Midbrain (tissue), 1 donor: ENCODE measurements at regions not wholly inside any gene's neighbourhood (a gene's known extent, or its start where the extent isn't known, plus 50 kb on each side); places are given as distances from the start of the nearest gene placed in this dataset.

Source experiments
- DNase-seq: peaks from one replicate; lab custom pipeline; 2025; lab: John Stamatoyannopoulos, UW

DNA sequence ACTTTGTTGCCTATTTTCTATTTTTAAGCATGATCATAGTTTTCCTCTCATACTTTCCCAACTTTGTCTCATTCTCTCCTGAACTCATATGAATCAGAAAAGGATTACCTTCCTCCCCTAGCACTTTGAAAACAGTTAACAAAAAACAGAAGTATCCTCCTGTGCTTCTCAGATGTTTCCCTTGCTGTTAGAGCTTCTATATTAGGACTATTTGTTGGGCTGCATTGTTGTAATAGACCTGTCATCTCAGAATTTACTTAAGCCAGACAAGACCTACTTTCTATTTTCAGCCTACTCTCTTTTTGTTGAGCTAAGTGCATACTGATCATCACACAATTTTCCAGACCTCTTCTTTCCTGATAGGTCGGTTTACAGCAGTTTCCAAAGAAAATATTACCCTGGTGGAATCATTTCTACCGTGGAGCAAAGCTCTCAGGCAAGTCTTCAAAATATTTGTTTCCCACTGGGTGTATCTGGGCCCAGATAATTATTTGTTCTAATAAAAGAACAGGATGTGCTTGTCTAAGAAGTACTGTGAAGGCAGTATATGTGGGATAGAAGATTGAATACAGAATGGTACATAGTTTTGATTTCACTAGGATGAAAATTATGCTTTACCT, 411.9 kb upstream of the KLF6 start:
- DNase-seq: no peak

DNA sequence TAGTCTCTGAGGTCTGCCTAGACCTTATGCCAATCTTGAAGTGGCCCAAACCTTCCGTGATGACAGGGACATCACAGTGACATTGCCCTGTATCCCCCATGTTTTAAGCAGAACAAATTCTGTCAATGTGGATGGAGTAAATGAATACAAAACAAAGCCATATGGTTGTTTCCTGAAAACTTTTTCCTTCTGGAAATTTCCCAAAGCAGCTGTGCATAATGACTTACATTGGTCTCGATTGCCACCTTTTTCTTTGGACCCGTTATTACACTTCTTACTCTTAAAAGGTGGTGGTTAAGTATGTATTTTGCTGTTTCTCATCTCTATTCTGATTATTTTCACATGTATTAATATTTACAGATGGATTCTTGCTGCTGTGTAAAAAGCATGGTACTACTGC, 411.2 kb upstream of the KLF6 start:
- DNase-seq: no peak

GRCh38 chr10:4195213-4195612, 410.2 kb upstream of the KLF6 start:
- no peak for DNase-seq

GRCh38 chr10:4194231-4194630, 409.2 kb upstream of the KLF6 start:
- DNase-seq: no peak

DNA sequence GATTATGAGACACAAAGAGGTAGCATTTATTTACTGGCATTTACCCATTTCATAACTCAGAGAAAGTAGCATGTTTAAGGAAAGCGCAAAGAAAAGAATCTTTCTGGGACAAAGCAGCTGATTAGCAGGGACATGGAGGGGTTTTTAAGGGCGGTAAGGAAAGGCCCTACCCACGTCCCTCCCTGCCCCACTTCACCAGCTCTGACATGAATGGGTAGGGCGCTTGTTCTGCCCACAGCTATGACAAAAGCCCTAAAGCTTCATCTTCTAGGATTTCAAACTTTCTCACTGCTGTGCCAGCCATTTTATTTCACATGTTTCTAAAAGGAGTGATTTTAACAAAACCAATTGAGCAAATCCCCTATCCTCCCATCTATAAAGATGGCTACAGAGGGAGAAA, 406.9 kb upstream of the KLF6 start:
- no peak for DNase-seq

GRCh38 chr10:4191354-4191753, 406.3 kb upstream of the KLF6 start:
- DNase-seq: no peak

- DNase-seq: no peak
These were observed 405.9 kb upstream of the KLF6 start for GRCh38 chr10:4190876-4191275.

DNA sequence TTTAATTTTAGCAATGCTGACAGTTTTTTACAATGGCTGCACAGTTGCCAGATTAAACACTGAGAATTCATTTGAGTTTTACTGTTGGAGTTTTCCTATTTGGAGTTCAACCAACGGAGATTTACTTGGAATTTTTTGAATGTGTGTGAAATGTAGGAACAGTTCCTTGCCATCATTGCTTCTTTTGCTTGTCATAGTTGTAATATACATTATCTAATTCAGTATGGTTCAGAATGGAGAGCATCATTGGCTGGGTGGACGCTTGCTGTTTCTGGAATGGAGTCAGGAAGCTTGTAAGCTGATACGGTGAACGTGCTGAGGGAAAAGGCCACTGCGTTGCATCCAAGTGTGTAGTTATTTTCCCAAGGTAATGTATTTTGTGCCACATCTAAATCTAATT, 404.3 kb upstream of the KLF6 start:
- DNase-seq: no peak

DNA sequence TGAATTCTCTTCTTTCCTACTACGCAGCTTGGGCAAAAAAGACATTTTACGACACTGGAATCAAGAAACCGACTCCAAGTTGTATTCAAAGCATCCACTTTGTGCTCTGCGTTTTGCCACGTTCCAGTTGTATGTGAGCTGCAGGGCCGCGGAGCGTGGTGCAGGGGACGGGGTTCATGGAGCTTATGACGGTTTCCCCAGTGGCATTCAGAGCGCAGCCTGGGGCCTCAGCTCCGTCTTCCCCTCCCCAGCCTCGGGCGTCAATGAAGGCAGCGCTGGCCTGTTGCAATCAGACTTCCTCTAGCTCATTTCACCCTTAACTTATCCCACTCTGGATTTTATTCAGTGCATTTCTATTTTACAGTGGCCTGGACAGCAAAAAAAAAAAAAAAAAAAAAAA, 403.4 kb upstream of the KLF6 start:
- DNase-seq: no peak

- no peak for DNase-seq
These were observed 402.0 kb upstream of the KLF6 start for GRCh38 chr10:4186849-4187540.

- no peak for DNase-seq
These were observed 398.8 kb upstream of the KLF6 start for GRCh38 chr10:4183761-4184261.

DNA sequence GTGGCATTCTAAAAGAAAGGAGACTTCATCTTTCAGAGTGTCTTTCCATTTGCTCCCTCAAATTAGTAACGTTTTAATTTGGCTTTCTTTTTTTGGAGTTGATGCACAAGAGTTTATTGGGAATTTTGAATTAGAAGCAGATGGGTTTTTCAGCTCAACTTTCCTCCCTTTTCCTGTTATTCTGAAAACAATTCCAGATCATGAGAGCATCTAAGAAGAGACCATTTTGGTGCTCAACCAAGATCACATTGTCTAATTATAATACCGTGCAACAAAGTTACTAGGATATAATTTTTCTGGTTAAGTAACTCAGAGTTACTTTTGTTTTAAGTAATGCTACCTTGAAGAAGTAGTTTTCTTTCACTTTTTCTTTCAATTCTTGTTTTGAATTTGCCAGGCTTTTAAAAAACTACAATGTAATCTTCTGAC, 396.6 kb upstream of the KLF6 start:
- DNase-seq: no peak

DNA sequence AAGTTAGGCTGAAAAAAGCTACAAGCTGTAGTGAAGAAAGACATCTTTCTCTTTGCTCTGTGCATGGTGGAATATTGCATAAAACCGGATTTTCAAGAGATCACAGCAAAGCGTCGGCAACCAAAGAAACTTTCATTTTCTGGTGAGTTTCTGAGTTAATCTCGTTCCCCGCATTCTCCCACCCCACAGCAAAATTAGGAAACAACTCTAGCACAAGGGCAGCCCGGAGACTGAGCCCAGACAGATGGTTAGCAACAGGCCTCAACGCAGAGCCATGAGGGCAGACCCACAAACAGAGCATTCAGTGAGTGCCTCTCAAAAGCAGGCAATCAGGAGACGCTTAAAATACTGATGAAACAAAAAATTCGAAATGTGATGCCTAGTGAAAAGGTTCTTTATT, 396.1 kb upstream of the KLF6 start:
- no peak for DNase-seq

DNA sequence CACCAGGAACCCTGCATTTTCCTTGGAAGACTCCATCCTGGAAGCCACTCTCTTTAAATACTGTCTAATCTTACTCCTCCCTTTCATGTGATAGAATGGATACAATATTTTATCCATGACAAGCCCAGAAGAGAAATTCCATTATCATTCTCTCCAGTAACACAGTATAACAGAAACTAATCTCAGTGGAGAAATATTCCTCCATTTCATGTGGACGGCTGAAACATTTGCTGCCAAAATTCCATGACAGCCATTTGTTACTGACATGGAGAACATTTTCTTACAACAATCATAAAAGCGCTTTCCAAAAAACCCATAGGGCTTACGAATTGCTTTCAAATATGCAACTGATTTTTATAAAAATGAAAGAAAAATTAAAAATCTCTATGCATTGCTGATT, 392.8 kb upstream of the KLF6 start:
- no peak for DNase-seq

DNA sequence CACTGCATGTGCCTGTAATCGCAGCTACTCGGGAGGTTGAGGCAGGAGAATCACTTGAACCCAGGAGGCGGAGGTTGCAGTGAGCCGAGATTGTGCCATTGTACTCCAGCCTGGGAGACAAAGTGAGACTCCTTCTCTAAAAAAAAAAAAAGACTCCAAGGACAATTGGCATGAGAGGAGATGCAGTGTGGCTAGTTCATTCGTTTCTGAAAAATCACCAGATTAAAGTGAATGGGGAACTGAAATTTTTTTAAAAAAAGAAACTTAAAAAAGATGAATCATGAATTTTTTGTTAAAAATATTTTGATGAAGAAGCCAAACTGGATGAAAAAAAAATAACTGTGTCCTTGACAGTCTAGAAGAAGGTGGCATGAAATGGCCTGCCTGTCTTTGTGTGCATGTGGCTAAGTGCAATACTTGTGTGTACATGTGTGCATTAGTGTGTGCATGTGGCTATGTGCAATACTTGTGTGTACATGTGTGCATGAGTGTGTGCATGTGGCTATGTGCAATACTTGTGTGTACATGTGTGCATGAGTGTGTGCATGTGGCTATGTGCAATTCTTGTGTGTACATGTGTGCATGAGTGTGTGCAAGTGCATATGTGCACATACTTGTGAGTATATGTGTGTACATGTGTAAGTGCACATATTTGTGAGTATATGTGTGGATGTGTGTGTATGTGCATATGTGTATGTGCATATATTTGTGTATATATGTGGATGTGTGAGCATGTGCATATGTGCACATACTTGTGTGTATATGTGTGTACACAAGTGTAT, 391.7 kb upstream of the KLF6 start:
- no peak for DNase-seq

DNA sequence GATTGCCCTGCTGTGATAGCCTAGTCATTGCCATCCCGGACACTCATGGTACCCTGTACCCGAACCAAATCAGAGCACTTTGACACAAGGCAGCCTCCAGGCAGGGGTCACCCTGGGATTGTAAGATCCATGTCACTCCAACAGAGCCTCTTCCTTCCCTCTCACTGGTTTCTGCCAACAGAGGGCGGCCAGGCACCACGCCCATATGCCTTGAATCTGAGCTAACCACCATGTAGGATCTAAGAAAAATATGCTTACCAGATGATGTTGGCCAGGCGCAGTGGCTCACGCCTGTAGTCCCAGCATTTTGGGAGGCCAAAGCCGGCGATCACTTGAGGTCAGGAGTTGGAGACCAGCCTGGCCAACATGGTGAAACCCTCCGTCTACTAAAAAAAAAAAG, 389.2 kb upstream of the KLF6 start:
- DNase-seq: no peak

- no peak for DNase-seq
These were observed 385.8 kb upstream of the KLF6 start for GRCh38 chr10:4170633-4171314.

DNA sequence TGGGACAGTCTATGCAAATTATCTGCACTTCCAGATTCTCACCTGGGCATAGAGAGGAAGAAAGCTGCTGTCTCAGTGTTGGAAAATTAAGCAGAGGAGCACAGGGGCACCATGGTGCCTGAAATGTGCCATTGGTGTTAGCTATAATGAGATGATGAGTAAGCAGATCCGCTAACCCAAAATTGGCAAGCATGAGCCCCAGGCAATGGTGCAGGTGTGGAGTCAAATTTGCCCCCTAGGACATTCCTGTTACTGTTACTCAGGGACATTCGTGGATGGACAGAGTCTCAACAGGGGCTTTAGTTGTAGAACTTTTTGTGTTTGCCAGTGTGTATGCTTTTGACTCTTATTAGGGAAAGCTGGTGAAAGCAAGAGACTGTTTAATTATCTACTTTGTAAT, 385.2 kb upstream of the KLF6 start:
- DNase-seq: no peak

DNA sequence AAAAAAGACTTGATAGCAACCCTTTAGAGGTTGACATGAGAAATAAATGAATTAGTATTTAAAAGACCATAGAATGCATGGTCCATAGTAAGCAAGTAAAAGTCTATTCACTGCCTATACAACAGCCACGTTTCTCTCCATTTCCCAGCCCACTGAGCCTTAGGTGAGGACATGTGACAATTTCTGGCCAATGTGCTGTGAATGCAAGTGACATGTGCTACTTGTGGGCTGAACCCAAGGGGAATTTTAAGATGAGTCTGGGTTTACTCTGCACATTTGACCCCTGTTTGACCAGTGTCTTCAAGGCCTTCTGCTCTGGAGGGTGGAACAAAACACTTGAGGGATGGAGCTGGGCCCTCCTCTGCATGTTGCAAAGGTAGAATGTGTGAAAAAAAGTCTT, 384.4 kb upstream of the KLF6 start:
- DNase-seq: no peak

DNA sequence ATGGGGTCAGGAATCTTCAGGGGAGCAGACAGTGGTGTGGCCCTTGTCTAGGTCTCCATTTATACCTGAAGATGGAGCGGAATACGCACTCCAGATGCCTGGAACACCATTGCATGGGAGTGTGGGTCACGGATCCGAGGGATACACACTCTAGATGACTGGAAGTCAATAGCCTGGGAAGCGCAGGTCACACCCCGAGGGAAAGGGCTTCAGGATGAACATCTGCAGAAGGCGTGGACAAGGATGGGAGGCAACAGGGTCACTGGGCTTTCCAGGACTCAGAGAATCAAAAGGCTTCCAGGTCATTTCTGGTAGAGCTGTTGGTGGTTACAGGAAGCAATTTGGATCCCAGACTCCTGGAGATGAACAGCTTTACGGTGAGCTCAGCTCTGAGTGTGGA, 382.2 kb upstream of the KLF6 start:
- DNase-seq: no peak

GRCh38 chr10:4162571-4163286, 377.7 kb upstream of the KLF6 start:
- DNase-seq: no peak

GRCh38 chr10:4159173-4159572, 374.2 kb upstream of the KLF6 start:
- no peak for DNase-seq
